ENCODE measurements at regions not wholly inside any gene's neighbourhood (a gene's known extent, or its start where the extent isn't known, plus 50 kb on each side); places are given as distances from the start of the nearest gene placed in this dataset.

GRCh38 chr6:106918115-106918514, 56.4 kb downstream of the CD24 start:
- H3K36me3 Mint-ChIP-seq (ENCODE audit: low read depth) = no peaks in the 10 kb centered on the region
- H3K4me3 Mint-ChIP-seq = no peak overlapping the region
- no peak overlapping the region for H3K27ac Mint-ChIP-seq
- no peaks in the 10 kb centered on the region for H3K9me3 Mint-ChIP-seq
- no peaks in the 10 kb centered on the region for H3K27me3 Mint-ChIP-seq (ENCODE audit: low read depth)
- DNase-seq (ENCODE audit: low spot score) = no peak
- H3K4me1 Mint-ChIP-seq (ENCODE audit: low read depth) = no peaks in the 10 kb centered on the region

DNA sequence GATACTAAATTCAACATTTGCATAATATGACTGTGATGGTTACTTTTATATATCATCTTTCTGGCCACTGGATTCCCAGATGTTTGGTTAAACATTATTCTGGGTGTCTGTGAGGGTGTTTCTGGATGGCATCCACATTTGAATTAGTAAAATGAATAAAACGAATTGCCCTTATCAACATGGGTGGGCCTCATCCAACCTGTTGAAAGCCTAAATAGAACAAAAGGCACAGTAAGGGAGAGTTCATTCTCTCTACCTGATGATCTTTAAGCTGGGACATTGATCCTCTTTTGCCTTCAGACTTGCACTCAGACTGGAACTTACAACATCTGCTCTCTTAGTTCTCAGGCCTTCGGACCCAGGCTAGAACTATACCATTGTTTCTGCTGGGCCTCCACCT, 57.6 kb downstream of the CD24 start:
- no peak overlapping the region for H3K4me3 Mint-ChIP-seq
- H3K4me1 Mint-ChIP-seq (ENCODE audit: low read depth) = no peaks in the 10 kb centered on the region
- no peaks in the 10 kb centered on the region for H3K27me3 Mint-ChIP-seq (ENCODE audit: low read depth)
- H3K9me3 Mint-ChIP-seq = no peaks in the 10 kb centered on the region
- no peaks in the 10 kb centered on the region for H3K36me3 Mint-ChIP-seq (ENCODE audit: low read depth)
- no peak overlapping the region for H3K27ac Mint-ChIP-seq
- DNase-seq (ENCODE audit: low spot score) = no peak

DNA sequence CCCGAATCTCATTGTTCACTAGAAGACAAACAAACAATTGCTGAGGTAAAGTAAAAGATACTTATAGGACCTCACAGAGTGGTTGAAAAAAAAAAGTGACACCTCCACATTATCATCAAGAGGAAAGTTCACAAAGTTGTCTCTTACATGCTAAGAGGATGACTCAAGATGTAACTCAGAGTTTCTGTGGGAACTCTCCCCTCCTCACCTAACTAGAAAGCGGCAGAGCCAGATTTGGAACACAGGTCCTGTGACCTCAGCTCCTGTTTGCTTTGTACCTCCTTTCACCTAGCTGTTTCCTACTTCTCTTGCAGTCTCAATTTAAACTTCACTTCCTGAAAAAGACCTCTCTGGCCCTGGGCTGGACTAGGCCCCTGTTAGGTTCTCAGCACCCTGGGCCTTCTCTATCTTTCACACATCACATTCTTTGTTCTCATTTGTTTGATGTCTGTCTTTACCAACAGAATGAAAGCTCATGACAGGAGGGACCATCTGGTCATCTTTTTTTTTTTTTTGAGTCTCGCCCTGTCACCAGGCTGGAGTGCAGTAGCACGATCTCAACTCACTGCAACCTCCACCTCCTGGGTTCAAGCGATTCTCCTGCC, 60.8 kb downstream of the CD24 start:
- no peak for DNase-seq (ENCODE audit: low spot score)
- Mint-ChIP-seq H3K27me3 (ENCODE audit: low read depth) (no peaks in the 10 kb centered on the region), H3K4me3 (no peak overlapping the region), H3K27ac (no peak overlapping the region), H3K36me3 (ENCODE audit: low read depth) (no peaks in the 10 kb centered on the region), H3K9me3 (no peaks in the 10 kb centered on the region), H3K4me1 (ENCODE audit: low read depth) (peaks cover 3% of the 10 kb centered on the region)

DNA sequence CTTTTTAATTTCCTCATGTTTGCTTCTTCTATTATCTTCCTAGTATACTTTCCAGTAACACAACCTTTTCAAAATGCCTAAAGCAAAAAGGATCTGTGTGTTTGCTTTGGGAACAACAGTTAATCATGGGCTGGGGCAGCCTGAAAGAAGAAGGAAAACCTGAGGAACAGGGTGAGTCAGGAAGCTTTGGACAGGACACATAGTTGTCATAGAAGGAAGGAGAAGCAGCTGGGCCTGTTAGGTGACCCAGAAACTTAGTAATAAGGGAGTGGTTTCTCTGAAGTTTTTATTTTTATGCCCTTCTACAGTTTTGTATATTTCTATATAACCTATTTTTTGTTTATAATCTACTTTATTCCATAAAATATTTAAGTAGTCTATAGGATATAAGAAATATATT, 61.4 kb downstream of the CD24 start:
- H3K27ac Mint-ChIP-seq = no peak overlapping the region
- no peaks in the 10 kb centered on the region for H3K27me3 Mint-ChIP-seq (ENCODE audit: low read depth)
- no peaks in the 10 kb centered on the region for H3K9me3 Mint-ChIP-seq
- no peaks in the 10 kb centered on the region for H3K36me3 Mint-ChIP-seq (ENCODE audit: low read depth)
- no peak overlapping the region for H3K4me3 Mint-ChIP-seq
- no peak for DNase-seq (ENCODE audit: low spot score)
- peaks cover 3% of the 10 kb centered on the region for H3K4me1 Mint-ChIP-seq (ENCODE audit: low read depth)

GRCh38 chr6:106912091-106912490, 62.4 kb downstream of the CD24 start:
- no peaks in the 10 kb centered on the region for H3K36me3 Mint-ChIP-seq (ENCODE audit: low read depth)
- no peak overlapping the region for H3K27ac Mint-ChIP-seq
- no peaks in the 10 kb centered on the region for H3K27me3 Mint-ChIP-seq (ENCODE audit: low read depth)
- H3K9me3 Mint-ChIP-seq = no peaks in the 10 kb centered on the region
- peaks cover 3% of the 10 kb centered on the region for H3K4me1 Mint-ChIP-seq (ENCODE audit: low read depth)
- no peak overlapping the region for H3K4me3 Mint-ChIP-seq
- DNase-seq (ENCODE audit: low spot score) = no peak

DNA sequence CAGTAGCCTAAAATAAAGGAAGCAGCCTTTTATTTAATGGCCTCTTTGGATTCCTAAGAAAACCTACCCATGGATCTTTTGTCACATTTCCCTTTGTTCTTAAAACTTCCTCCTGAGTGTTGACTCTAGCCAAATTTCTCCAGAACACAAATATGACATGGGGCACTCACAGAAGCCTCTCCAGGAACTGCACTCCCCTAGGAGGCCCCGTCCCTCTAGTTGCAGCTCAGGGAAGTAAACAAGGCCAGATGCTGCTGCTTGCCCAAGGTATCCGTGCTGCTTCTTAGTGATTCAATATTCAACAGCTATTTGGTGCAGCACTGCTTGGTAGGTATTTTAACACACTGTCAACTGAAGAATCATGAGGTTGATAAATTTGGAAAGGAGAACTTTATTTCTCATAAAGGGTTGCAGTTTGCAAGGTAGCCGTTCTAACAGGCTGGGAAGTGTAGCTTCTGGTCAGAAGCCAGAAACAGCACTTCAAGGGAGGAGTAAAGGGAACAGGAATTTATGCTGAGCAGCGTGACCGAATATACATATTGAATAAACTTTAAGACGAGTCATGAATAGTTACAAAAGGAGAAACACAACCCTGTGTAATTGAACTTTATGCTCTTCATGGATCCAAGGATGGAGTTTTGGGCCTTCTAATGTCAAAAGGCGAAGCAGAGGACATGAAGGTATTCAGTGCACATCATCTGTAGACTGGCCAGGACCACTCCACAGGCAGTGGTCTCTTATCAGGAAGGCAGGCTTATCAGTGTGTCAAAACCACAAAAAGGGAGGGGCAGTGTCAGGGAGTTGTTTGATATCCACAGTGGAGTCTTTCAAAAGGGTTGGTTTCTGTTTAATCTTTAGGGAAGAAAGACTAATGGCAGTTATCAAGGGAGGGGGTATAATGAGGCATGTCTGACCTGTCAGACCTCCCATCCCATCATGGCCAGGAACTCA, 63.3 kb downstream of the CD24 start:
- DNase-seq (ENCODE audit: low spot score) = no peak
- no peaks in the 10 kb centered on the region for H3K27me3 Mint-ChIP-seq (ENCODE audit: low read depth)
- no peak overlapping the region for H3K4me3 Mint-ChIP-seq
- H3K27ac Mint-ChIP-seq = no peak overlapping the region
- H3K4me1 Mint-ChIP-seq (ENCODE audit: low read depth) = peaks cover 3% of the 10 kb centered on the region
- no peaks in the 10 kb centered on the region for H3K36me3 Mint-ChIP-seq (ENCODE audit: low read depth)
- no peaks in the 10 kb centered on the region for H3K9me3 Mint-ChIP-seq

GRCh38 chr6:106908386-106908840, 66.1 kb downstream of the CD24 start:
- no peak overlapping the region for H3K27ac Mint-ChIP-seq
- H3K27me3 Mint-ChIP-seq (ENCODE audit: low read depth) = peaks cover 3% of the 10 kb centered on the region
- no peaks in the 10 kb centered on the region for H3K36me3 Mint-ChIP-seq (ENCODE audit: low read depth)
- DNase-seq (ENCODE audit: low spot score) = no peak
- H3K9me3 Mint-ChIP-seq = no peaks in the 10 kb centered on the region
- H3K4me1 Mint-ChIP-seq (ENCODE audit: low read depth) = peaks cover 3% of the 10 kb centered on the region
- H3K4me3 Mint-ChIP-seq = no peak overlapping the region

GRCh38 chr6:106907754-106908153, 66.8 kb downstream of the CD24 start:
- DNase-seq (ENCODE audit: low spot score) = no peak
- Mint-ChIP-seq H3K36me3 (ENCODE audit: low read depth) (no peaks in the 10 kb centered on the region), H3K9me3 (no peaks in the 10 kb centered on the region), H3K4me1 (ENCODE audit: low read depth) (peaks cover 3% of the 10 kb centered on the region), H3K27me3 (ENCODE audit: low read depth) (peaks cover 3% of the 10 kb centered on the region), H3K27ac (no peak overlapping the region), H3K4me3 (no peak overlapping the region)

DNA sequence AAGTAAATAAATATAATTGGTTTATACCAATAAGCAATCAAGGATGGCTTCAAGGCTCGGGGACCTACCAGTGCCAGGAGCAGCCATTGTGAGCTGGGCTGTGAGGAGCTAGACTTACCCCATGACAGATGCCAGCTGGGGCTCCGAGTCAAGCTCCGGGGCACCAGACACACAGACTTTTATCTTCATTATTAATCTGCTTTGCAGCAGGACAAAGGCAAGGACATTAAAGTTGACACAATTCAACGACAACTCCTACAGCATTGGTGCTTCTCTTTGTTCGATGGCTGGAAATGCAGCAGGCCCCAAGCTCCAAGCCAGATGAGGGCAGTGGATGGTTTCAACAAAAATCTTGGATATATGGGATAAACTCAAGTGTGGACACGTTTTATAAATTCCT, 68.3 kb downstream of the CD24 start:
- no peaks in the 10 kb centered on the region for H3K9me3 Mint-ChIP-seq
- no peak overlapping the region for H3K4me3 Mint-ChIP-seq
- no peaks in the 10 kb centered on the region for H3K4me1 Mint-ChIP-seq (ENCODE audit: low read depth)
- H3K27me3 Mint-ChIP-seq (ENCODE audit: low read depth) = peaks cover 6% of the 10 kb centered on the region
- no peaks in the 10 kb centered on the region for H3K36me3 Mint-ChIP-seq (ENCODE audit: low read depth)
- H3K27ac Mint-ChIP-seq = no peak overlapping the region
- DNase-seq (ENCODE audit: low spot score) = no peak

GRCh38 chr6:106903299-106903698, 71.2 kb downstream of the CD24 start:
- H3K36me3 Mint-ChIP-seq (ENCODE audit: low read depth) = no peaks in the 10 kb centered on the region
- H3K4me3 Mint-ChIP-seq = no peak overlapping the region
- no peaks in the 10 kb centered on the region for H3K4me1 Mint-ChIP-seq (ENCODE audit: low read depth)
- H3K9me3 Mint-ChIP-seq = peaks cover 6% of the 10 kb centered on the region
- DNase-seq (ENCODE audit: low spot score) = no peak
- no peak overlapping the region for H3K27ac Mint-ChIP-seq
- H3K27me3 Mint-ChIP-seq (ENCODE audit: low read depth) = peaks cover 11% of the 10 kb centered on the region

- Mint-ChIP-seq H3K4me1 (ENCODE audit: low read depth) (no peaks in the 10 kb centered on the region), H3K36me3 (ENCODE audit: low read depth) (no peaks in the 10 kb centered on the region)
Observed at GRCh38 chr6:106901062-106901461, 73.5 kb downstream of the CD24 start.

GRCh38 chr6:106899697-106900096, 74.8 kb downstream of the CD24 start:
- no peaks in the 10 kb centered on the region for H3K4me1 Mint-ChIP-seq (ENCODE audit: low read depth)
- H3K4me3 Mint-ChIP-seq = no peak overlapping the region
- H3K9me3 Mint-ChIP-seq = peaks cover 6% of the 10 kb centered on the region
- DNase-seq (ENCODE audit: low spot score) = no peak
- no peaks in the 10 kb centered on the region for H3K36me3 Mint-ChIP-seq (ENCODE audit: low read depth)
- peaks cover 13% of the 10 kb centered on the region for H3K27me3 Mint-ChIP-seq (ENCODE audit: low read depth)
- H3K27ac Mint-ChIP-seq = no peak overlapping the region

More at GRCh38 chr6:106901062-106901461, 73.5 kb downstream of the CD24 start:
- Mint-ChIP-seq H3K9me3 (peaks cover 6% of the 10 kb centered on the region), H3K4me3 (no peak overlapping the region), H3K27me3 (ENCODE audit: low read depth) (peaks cover 13% of the 10 kb centered on the region), H3K27ac (no peak overlapping the region)
- DNase-seq (ENCODE audit: low spot score) = no peak

DNA sequence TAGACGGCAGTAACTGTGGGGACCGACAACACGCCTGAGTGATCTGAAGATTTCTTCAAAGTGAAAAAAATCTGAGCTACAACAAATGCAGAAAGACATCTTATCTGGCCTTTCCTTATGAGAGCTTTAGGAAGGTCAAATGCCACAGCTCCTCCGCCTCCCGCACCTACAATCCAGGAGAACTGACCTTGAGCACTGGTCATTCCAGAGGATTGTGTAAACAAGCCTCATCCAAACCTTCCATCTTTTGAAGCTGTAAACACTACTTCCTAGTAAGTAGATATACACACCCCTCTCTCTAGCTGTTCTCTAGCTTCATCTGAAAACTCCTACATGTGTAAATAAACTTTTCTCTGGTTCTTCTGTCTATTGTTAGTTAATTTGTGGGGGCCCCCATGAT, 76.9 kb downstream of the CD24 start:
- Mint-ChIP-seq H3K27me3 (ENCODE audit: low read depth) (peaks cover 9% of the 10 kb centered on the region), H3K4me1 (ENCODE audit: low read depth) (no peaks in the 10 kb centered on the region), H3K36me3 (ENCODE audit: low read depth) (no peaks in the 10 kb centered on the region), H3K9me3 (peaks cover 6% of the 10 kb centered on the region), H3K4me3 (no peak overlapping the region), H3K27ac (no peak overlapping the region)
- DNase-seq (ENCODE audit: low spot score) = no peak

DNA sequence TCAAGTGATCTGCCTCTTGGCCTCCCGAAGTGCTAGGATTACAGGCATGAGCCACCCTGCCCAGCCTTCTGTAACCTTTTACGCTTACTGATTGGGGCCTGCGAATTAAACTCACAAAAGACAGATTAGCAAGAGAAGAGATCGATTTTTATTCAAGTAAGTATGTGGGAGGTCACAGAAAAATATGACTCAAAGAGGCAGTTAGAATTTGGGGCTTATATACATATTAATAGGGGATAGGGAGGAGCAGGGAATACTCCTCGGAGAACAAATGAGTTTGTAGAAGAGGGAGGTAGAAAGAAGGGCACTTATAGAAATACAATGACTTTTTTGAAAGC, 78.9 kb downstream of the CD24 start:
- H3K27me3 Mint-ChIP-seq (ENCODE audit: low read depth) = peaks cover 5% of the 10 kb centered on the region
- no peaks in the 10 kb centered on the region for H3K4me1 Mint-ChIP-seq (ENCODE audit: low read depth)
- H3K27ac Mint-ChIP-seq = no peak overlapping the region
- H3K9me3 Mint-ChIP-seq = peaks cover under 1% of the 10 kb centered on the region
- no peak for DNase-seq (ENCODE audit: low spot score)
- no peaks in the 10 kb centered on the region for H3K36me3 Mint-ChIP-seq (ENCODE audit: low read depth)
- no peak overlapping the region for H3K4me3 Mint-ChIP-seq
